ENCODE measurements at regions not wholly inside any gene's neighbourhood (a gene's known extent, or its start where the extent isn't known, plus 50 kb on each side); places are given as distances from the start of the nearest gene placed in this dataset.

DNA sequence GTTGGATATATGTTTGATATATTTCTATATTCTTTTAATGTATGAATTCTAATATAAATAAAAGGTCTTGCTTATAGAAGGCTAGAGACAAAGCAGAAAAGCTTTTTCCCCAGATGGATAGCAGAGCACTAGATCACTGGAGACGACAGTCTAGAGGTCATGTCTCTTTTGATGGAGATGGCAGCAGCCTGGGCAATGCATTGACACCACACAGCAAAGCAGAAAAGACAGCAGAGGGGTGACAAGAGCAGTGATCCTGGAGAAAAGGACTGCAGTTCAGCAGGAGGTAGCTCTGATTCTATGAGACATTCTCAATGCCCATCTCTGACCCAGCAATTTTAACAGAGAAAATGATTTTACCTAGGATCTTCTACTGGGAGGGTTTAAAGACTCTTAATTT lies 210.6 kb downstream of the DTHD1 start:
- 0% methylated on average over 1 of the region's 1 CpG for WGBS (ENCODE audit: missing lambda C conversion rate)
- Histone ChIP-seq H3K9me3 (no peaks in the 10 kb centered on the region), H3K4me2 (no peak overlapping the region), H3K4me1 (no peaks in the 10 kb centered on the region), H3K27ac (no peak overlapping the region), H3K4me3 (no peak overlapping the region)
- TF ChIP-seq ZFP36 (IDR thresholded peaks at IDR 0.05; ENCODE audit: borderline replicate concordance, partially characterized antibody) = no peak
- ATAC-seq = no peak
- CTCF ChIA-PET = interaction anchor here (1.1 kb wide), 1 partner anchor 160 kb away, joined by 3 read pairs; no protein-coding TSS in a partner anchor
- POLR2A ChIA-PET = no interaction called here
- DNase-seq (ENCODE audit: low read depth in 1 of 2, low spot score in 1 of 2) = no peak
- no peak for FAIRE-seq

DNA sequence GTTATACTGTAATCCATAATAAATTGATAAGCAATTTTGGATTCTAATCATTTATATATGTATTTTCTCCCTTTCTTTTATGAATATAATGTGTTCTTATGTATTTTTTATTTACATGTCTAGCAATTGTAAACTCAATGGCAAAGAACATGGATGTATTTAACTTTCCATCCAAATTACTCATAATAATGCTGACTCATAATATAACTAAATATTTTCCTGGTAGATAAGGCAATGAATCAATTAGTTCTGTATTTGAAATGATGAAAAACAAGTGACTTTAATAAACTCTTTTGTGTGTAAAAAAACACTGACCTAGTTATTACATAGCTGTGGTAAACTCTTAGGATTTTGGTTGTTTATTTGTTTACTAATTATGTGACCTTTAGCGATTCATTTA lies 211.2 kb downstream of the DTHD1 start:
- DNase-seq (ENCODE audit: low read depth in 1 of 2, low spot score in 1 of 2) (no peak), FAIRE-seq (no peak), ATAC-seq (no peak)
- CTCF ChIA-PET = interaction anchor here (1.1 kb wide), 1 partner anchor 160 kb away, joined by 3 read pairs; no protein-coding TSS in a partner anchor
- H3K4me1 ChIP-seq = no peaks in the 10 kb centered on the region
- WGBS (ENCODE audit: missing lambda C conversion rate) = 0% methylated on average over 1 of the region's 1 CpG
- TF ChIP-seq MAFK (IDR thresholded peaks at IDR 0.05; ENCODE audit: partially characterized antibody) (peak; percentile 56), KDM5A (IDR thresholded peaks at IDR 0.05) (no peak)
- no peak overlapping the region for H3K4me2 ChIP-seq
- H3K27ac ChIP-seq = no peak overlapping the region
- no peak overlapping the region for H3K4me3 ChIP-seq
- H3K9me3 ChIP-seq = no peaks in the 10 kb centered on the region
- POLR2A ChIA-PET = no interaction called here

DNA sequence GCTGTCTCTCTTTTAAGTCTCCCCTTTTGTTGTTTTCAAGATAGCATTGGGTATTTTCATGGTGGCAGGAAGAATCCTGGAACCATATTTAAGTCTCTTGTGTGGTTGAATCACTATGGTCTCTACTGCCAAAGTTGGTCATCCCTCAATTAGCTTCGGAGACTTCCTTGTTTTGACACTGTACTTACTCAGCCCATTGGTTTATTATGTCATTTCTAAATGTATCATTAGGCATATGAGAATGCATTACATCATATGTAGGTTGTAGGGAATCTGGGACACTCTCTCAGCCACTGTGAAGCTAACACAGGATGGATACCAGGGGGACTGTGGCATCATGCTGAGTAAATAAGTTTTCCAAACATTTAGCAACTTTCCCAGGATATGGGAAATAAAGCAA lies 211.8 kb downstream of the DTHD1 start:
- no peak overlapping the region for H3K4me2 ChIP-seq
- H3K4me3 ChIP-seq = no peak overlapping the region
- 0% methylated on average over 1 of the region's 1 CpG for WGBS (ENCODE audit: missing lambda C conversion rate)
- no peak for DNase-seq (ENCODE audit: low read depth in 1 of 2, low spot score in 1 of 2)
- no peak for ATAC-seq
- no peak for TF ChIP-seq NPAS2 (CRISPR knock-in tag; IDR thresholded peaks at IDR 0.05; ENCODE audit: borderline replicate concordance)
- TF ChIP-seq RNF2 (IDR thresholded peaks at IDR 0.05; ENCODE audit: borderline replicate concordance, low read depth) = no peak
- TF ChIP-seq EHF (CRISPR knock-in tag; IDR thresholded peaks at IDR 0.05) = no peak
- no peak for TF ChIP-seq CEBPB (IDR thresholded peaks at IDR 0.05)
- TF ChIP-seq BHLHE40 (IDR thresholded peaks at IDR 0.05; ENCODE audit: low read depth, low read length) = no peak
- TF ChIP-seq, protein P1, sequence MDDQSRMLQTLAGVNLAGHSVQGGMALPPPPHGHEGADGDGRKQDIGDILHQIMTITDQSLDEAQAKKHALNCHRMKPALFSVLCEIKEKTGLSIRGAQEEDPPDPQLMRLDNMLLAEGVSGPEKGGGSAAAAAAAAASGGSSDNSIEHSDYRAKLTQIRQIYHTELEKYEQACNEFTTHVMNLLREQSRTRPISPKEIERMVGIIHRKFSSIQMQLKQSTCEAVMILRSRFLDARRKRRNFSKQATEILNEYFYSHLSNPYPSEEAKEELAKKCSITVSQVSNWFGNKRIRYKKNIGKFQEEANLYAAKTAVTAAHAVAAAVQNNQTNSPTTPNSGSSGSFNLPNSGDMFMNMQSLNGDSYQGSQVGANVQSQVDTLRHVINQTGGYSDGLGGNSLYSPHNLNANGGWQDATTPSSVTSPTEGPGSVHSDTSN (IDR thresholded peaks at IDR 0.05) = no peak
- TF ChIP-seq, protein P2, sequence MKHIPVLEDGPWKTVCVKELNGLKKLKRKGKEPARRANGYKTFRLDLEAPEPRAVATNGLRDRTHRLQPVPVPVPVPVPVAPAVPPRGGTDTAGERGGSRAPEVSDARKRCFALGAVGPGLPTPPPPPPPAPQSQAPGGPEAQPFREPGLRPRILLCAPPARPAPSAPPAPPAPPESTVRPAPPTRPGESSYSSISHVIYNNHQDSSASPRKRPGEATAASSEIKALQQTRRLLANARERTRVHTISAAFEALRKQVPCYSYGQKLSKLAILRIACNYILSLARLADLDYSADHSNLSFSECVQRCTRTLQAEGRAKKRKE (CRISPR knock-in tag; IDR thresholded peaks at IDR 0.05; ENCODE audit: low read depth) = no peak
- no peak for TF ChIP-seq CBX8 (IDR thresholded peaks at IDR 0.05)
- TF ChIP-seq MAZ (IDR thresholded peaks at IDR 0.05; ENCODE audit: borderline replicate concordance, low read depth, low read length) = no peak
- TF ChIP-seq RAD21 (conservative IDR thresholded peaks at IDR 0.05 in 1 of 2, IDR thresholded peaks at IDR 0.05 in 1 of 2) = no peak
- TF ChIP-seq, protein P3, sequence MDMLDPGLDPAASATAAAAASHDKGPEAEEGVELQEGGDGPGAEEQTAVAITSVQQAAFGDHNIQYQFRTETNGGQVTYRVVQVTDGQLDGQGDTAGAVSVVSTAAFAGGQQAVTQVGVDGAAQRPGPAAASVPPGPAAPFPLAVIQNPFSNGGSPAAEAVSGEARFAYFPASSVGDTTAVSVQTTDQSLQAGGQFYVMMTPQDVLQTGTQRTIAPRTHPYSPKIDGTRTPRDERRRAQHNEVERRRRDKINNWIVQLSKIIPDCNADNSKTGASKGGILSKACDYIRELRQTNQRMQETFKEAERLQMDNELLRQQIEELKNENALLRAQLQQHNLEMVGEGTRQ (IDR thresholded peaks at IDR 0.05) = no peak
- TF ChIP-seq, protein P4, sequence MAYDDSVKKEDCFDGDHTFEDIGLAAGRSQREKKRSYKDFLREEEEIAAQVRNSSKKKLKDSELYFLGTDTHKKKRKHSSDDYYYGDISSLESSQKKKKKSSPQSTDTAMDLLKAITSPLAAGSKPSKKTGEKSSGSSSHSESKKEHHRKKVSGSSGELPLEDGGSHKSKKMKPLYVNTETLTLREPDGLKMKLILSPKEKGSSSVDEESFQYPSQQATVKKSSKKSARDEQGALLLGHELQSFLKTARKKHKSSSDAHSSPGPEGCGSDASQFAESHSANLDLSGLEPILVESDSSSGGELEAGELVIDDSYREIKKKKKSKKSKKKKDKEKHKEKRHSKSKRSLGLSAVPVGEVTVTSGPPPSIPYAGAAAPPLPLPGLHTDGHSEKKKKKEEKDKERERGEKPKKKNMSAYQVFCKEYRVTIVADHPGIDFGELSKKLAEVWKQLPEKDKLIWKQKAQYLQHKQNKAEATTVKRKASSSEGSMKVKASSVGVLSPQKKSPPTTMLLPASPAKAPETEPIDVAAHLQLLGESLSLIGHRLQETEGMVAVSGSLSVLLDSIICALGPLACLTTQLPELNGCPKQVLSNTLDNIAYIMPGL (CRISPR knock-in tag; IDR thresholded peaks at IDR 0.05; ENCODE audit: borderline replicate concordance) = no peak
- TF ChIP-seq KDM1A (IDR thresholded peaks at IDR 0.05; ENCODE audit: low read depth) = no peak
- no peak for TF ChIP-seq JUNB (IDR thresholded peaks at IDR 0.05)
- no peak for TF ChIP-seq HDAC2 (IDR thresholded peaks at IDR 0.05)
- no peak for TF ChIP-seq ZNF302 (CRISPR knock-in tag; IDR thresholded peaks at IDR 0.05)
- TF ChIP-seq RFX5 (IDR thresholded peaks at IDR 0.05) = no peak
- TF ChIP-seq ZC3H11A (IDR thresholded peaks at IDR 0.05) = no peak
- TF ChIP-seq, protein P5, sequence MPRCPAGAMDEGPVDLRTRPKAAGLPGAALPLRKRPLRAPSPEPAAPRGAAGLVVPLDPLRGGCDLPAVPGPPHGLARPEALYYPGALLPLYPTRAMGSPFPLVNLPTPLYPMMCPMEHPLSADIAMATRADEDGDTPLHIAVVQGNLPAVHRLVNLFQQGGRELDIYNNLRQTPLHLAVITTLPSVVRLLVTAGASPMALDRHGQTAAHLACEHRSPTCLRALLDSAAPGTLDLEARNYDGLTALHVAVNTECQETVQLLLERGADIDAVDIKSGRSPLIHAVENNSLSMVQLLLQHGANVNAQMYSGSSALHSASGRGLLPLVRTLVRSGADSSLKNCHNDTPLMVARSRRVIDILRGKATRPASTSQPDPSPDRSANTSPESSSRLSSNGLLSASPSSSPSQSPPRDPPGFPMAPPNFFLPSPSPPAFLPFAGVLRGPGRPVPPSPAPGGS (IDR thresholded peaks at IDR 0.05) = no peak
- TF ChIP-seq FOSL2 (IDR thresholded peaks at IDR 0.05) = no peak
- no peak for TF ChIP-seq FOSL2 (CRISPR knock-in tag; IDR thresholded peaks at IDR 0.05)
- H3K9me3 ChIP-seq = no peaks in the 10 kb centered on the region
- H3K4me1 ChIP-seq = no peaks in the 10 kb centered on the region
- ChIA-PET POLR2A (no interaction called here), CTCF (no interaction called here)
- H3K27ac ChIP-seq = no peak overlapping the region
- no peak for FAIRE-seq
